HUDEP-2 (cell line): ENCODE measurements at regions not wholly inside any gene's neighbourhood (a gene's known extent, or its start where the extent isn't known, plus 50 kb on each side); places are given as distances from the start of the nearest gene placed in this dataset.

Experiments used
- DNase-seq, 76 experiments: peaks; one replicate each; lab custom pipeline; 2025; ENCODE audit not compliant: unreplicated experiment in 76 of 76; lab: John Stamatoyannopoulos, UW

GRCh38 chr1:94602316-94602715 is 60.8 kb upstream of the F3 start:
- DNase-seq, result no peak

GRCh38 chr1:94600556-94600955 is 59.0 kb upstream of the F3 start:
- DNase-seq, result no peak

- no peak for DNase-seq
Observed at GRCh38 chr1:94599095-94599813, 57.7 kb upstream of the F3 start.

- DNase-seq, result no peak
Observed at GRCh38 chr1:94597701-94598100, 56.1 kb upstream of the F3 start.

- no peak for DNase-seq
Observed at GRCh38 chr1:94596260-94596659, 54.7 kb upstream of the F3 start.

- DNase-seq, result no peak
Observed at GRCh38 chr1:94595658-94596057, 54.1 kb upstream of the F3 start.

GRCh38 chr1:94593611-94594010 is 52.1 kb upstream of the F3 start:
- no peak for DNase-seq

GRCh38 chr1:94592571-94592920 is 51.0 kb upstream of the F3 start:
- DNase-seq, result no peak

- no peak for DNase-seq
Observed at GRCh38 chr1:94591823-94592570, 50.4 kb upstream of the F3 start.
